Gastrocnemius medialis (tissue), 4 donors: ENCODE measurements at regions not wholly inside any gene's neighbourhood (a gene's known extent, or its start where the extent isn't known, plus 50 kb on each side); places are given as distances from the start of the nearest gene placed in this dataset.

ENCODE experiments used
- ATAC-seq, 2 donors: fragments of 150-250 bp; one replicate each; pipeline ENCODE4 v1.9.1; 2016
- DNase-seq, 2 donors: peaks; one replicate each; pipeline ENCODE4 v3.0.0-alpha.2; 2019
- H3K27ac ChIP-seq, 4 donors: fragments of 200-600 bp; sonication (generic); 1 replicate in 1 of 4; 2 replicates in 3 of 4; pipeline ENCODE4 v1.5.1; 2016 to 2018; ENCODE audit warnings: mild to moderate bottlenecking in 2 of 4, moderate library complexity in 1 of 4
- H3K27me3 ChIP-seq, 3 donors: fragments of 200-600 bp; sonication (generic) in 2 of 3; 1 replicate in 1 of 3; 2 replicates in 2 of 3; pipeline versions ENCODE4 v1.5.1 to v1.6.0; 2016 to 2019; ENCODE audit warnings: mild to moderate bottlenecking in 1 of 3, moderate library complexity in 1 of 3
- H3K36me3 ChIP-seq, 2 donors: fragments of 200-600 bp; sonication (generic) in 1 of 2; one replicate each; pipeline ENCODE4 v1.5.1; 2017 to 2018
- H3K4me1 ChIP-seq, 2 donors: fragments of 200-600 bp; sonication (generic) in 1 of 2; one replicate each; pipeline ENCODE4 v1.5.1; 2016 to 2017; ENCODE audit warnings: mild to moderate bottlenecking in 2 of 2
- H3K4me3 ChIP-seq, 4 donors: fragments of 200-600 bp; sonication (generic) in 3 of 4; 1 replicate in 1 of 4; 2 replicates in 3 of 4; pipeline ENCODE4 v1.5.1; 2016 to 2019; ENCODE audit warnings: mild to moderate bottlenecking in 2 of 4
- H3K9me3 ChIP-seq, 3 donors: fragments of 200-600 bp; sonication (generic) in 2 of 3; 1 replicate in 1 of 3; 2 replicates in 2 of 3; pipeline ENCODE4 v1.5.1; 2016 to 2019
- CTCF ChIP-seq, 5 experiments: fragments of 450-650 bp in 3 of 5; fragments of 200-600 bp in 2 of 5; sonication (generic) in 2 of 5; IDR thresholded peaks in 4 of 5; conservative IDR thresholded peaks in 1 of 5; 1 replicate in 4 of 5; 2 replicates in 1 of 5; pipeline ENCODE4 v1.5.1; 2016 to 2019; ENCODE audit warnings: antibody characterized with exemption in 5 of 5, mild to moderate bottlenecking in 3 of 5, moderate library complexity in 3 of 5
- POLR2A ChIP-seq, 2 donors: fragments of 450-650 bp; IDR thresholded peaks; one replicate each; pipeline ENCODE4 v1.6.1; 2017; ENCODE audit warnings: antibody characterized with exemption in 2 of 2, mild to moderate bottlenecking in 2 of 2, moderate library complexity in 2 of 2
- in situ Hi-C, 4 donors: fragments of 200-750 bp; cut with MboI; loops; one replicate each; pipeline versions ENCODE4 v1.15.0 to v1.8.0; 2017; ENCODE audit warnings: low sequenced_read_pairs in 4 of 4
- intact Hi-C: fragments of 100-400 bp; cut with DNase I; formaldehyde crosslinking; loops from one replicate; pipeline ENCODE4 v1.15.1; 2023; ENCODE audit warnings: low total_unique reads

GRCh38 chr2:34254272-34254878, 655.3 kb upstream of the FAM98A start:
- no peaks in the 10 kb centered on the region for H3K4me1 ChIP-seq
- H3K9me3 ChIP-seq, result no peaks in the 10 kb centered on the region
- no peak overlapping the region for H3K4me3 ChIP-seq
- intact Hi-C loops (no loop called here), in situ Hi-C loops (no loop called here)
- DNase-seq (no peak), ATAC-seq (no peak)
- H3K36me3 ChIP-seq, result no peaks in the 10 kb centered on the region
- TF ChIP-seq CTCF (IDR thresholded peaks at IDR 0.05 in 4 of 5, conservative IDR thresholded peaks at IDR 0.05 in 1 of 5) (no peak), POLR2A (IDR thresholded peaks at IDR 0.05) (no peak)
- no peaks in the 10 kb centered on the region for H3K27me3 ChIP-seq
- H3K27ac ChIP-seq, result no peak overlapping the region

- Histone ChIP-seq H3K9me3 (no peaks in the 10 kb centered on the region), H3K4me1 (no peaks in the 10 kb centered on the region), H3K27me3 (no peaks in the 10 kb centered on the region), H3K36me3 (no peaks in the 10 kb centered on the region), H3K4me3 (no peak overlapping the region), H3K27ac (no peak overlapping the region)
- intact Hi-C loops, result no loop called here
- no peak for ATAC-seq
- no peak for TF ChIP-seq CTCF (IDR thresholded peaks at IDR 0.05 in 4 of 5, conservative IDR thresholded peaks at IDR 0.05 in 1 of 5)
- no peak for TF ChIP-seq POLR2A (IDR thresholded peaks at IDR 0.05)
- DNase-seq, result no peak
- in situ Hi-C loops, result no loop called here
Observed at GRCh38 chr2:34252111-34252510, 653.0 kb upstream of the FAM98A start.

- Histone ChIP-seq H3K4me1 (no peaks in the 10 kb centered on the region), H3K4me3 (no peak overlapping the region), H3K27me3 (no peaks in the 10 kb centered on the region), H3K36me3 (no peaks in the 10 kb centered on the region), H3K27ac (no peak overlapping the region), H3K9me3 (no peaks in the 10 kb centered on the region)
- TF ChIP-seq CTCF (IDR thresholded peaks at IDR 0.05 in 4 of 5, conservative IDR thresholded peaks at IDR 0.05 in 1 of 5), result no peak
- TF ChIP-seq POLR2A (IDR thresholded peaks at IDR 0.05), result no peak
- intact Hi-C loops (no loop called here), in situ Hi-C loops (no loop called here)
- DNase-seq (no peak), ATAC-seq (no peak)
Observed at GRCh38 chr2:34251578-34251977, 652.5 kb upstream of the FAM98A start.

GRCh38 chr2:34244195-34244594, 645.1 kb upstream of the FAM98A start:
- Histone ChIP-seq H3K4me3 (no peak overlapping the region), H3K27ac (no peak overlapping the region), H3K9me3 (no peaks in the 10 kb centered on the region), H3K36me3 (no peaks in the 10 kb centered on the region), H3K4me1 (no peaks in the 10 kb centered on the region), H3K27me3 (no peaks in the 10 kb centered on the region)
- in situ Hi-C loops, result no loop called here
- DNase-seq (no peak), ATAC-seq (no peak)
- intact Hi-C loops, result no loop called here
- TF ChIP-seq POLR2A (IDR thresholded peaks at IDR 0.05) (no peak), CTCF (IDR thresholded peaks at IDR 0.05 in 4 of 5, conservative IDR thresholded peaks at IDR 0.05 in 1 of 5) (no peak)

GRCh38 chr2:34242763-34243123, 643.6 kb upstream of the FAM98A start:
- Histone ChIP-seq H3K9me3 (no peaks in the 10 kb centered on the region), H3K4me3 (no peak overlapping the region), H3K36me3 (no peaks in the 10 kb centered on the region), H3K4me1 (no peaks in the 10 kb centered on the region), H3K27me3 (no peaks in the 10 kb centered on the region), H3K27ac (no peak overlapping the region)
- intact Hi-C loops, result no loop called here
- in situ Hi-C loops, result no loop called here
- DNase-seq, result no peak
- TF ChIP-seq POLR2A (IDR thresholded peaks at IDR 0.05), result no peak
- TF ChIP-seq CTCF (IDR thresholded peaks at IDR 0.05 in 4 of 5, conservative IDR thresholded peaks at IDR 0.05 in 1 of 5), result no peak
- no peak for ATAC-seq
